ENCODE measurements at regions not wholly inside any gene's neighbourhood (a gene's known extent, or its start where the extent isn't known, plus 50 kb on each side); places are given as distances from the start of the nearest gene placed in this dataset.
"Not testable (repeated sequence)": the region's sequence is repeated elsewhere in the genome, so short reads cannot be mapped to it uniquely, and the experiment has no call there.

DNA sequence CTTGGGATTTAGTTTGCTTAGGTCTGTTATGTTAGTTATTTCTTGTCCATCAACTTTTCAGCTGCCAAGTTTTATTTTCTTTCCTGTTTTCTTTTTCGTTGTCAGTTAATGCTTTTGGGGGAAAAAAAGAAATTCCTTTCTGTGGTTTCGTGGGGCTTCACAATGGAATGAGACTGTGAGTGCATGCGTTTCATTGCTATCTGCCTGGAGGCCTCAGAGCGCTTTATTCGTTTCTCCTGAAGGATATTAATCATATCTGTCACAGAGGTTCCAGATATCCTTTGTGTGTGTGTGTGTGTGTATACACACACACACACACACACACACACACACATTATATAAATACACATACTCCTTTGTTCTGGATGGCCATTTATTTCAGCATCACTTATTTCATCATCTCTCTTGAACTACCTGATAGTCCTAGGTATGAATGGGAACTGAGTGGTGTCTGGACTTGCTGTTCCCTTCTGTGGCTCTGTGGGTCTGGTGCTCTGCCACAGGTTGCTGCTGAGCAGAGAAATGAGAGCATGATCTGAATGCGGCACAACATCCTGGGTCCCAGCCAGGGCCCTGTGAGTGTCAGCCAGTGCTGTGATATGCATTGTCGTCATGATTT is 66.9 kb upstream of the ADORA2B start:
- not testable (repeated sequence) for H3K36me3 ChIP-seq (ENCODE audit: low read length); H3K9me3 ChIP-seq (ENCODE audit: insufficient read depth, low read length); H3K4me2 ChIP-seq (ENCODE audit: low read depth, low read length, poor library complexity, severe bottlenecking); H3K9ac ChIP-seq (ENCODE audit: low read length); H3K27ac ChIP-seq (ENCODE audit: low read depth, low read length); H4K20me1 ChIP-seq (ENCODE audit: low read depth, low read length); H3F3A ChIP-seq (ENCODE audit: insufficient read depth); H3K9me2 ChIP-seq (replicated peaks; ENCODE audit: insufficient read depth, low read length); H3K79me2 ChIP-seq (ENCODE audit: insufficient read depth, low read length); H2AFZ ChIP-seq (ENCODE audit: low read depth, low read length, severe bottlenecking); H3K27me3 ChIP-seq (ENCODE audit: low read length); H3K4me3 ChIP-seq (ENCODE audit: insufficient read depth, low read length, poor library complexity, severe bottlenecking)

GRCh38 chr17:15882058-15882720 is 62.7 kb upstream of the ADORA2B start:
- H3K36me3 ChIP-seq (ENCODE audit: low read length): no peaks in the 10 kb centered on the region
- no peaks in the 10 kb centered on the region for H4K20me1 ChIP-seq (ENCODE audit: low read depth, low read length)
- no peak overlapping the region for H3K4me3 ChIP-seq (ENCODE audit: insufficient read depth, low read length, poor library complexity, severe bottlenecking)
- H3K79me2 ChIP-seq (ENCODE audit: insufficient read depth, low read length): no peaks in the 10 kb centered on the region
- H3K4me2 ChIP-seq (ENCODE audit: low read depth, low read length, poor library complexity, severe bottlenecking): no peak overlapping the region
- no peak overlapping the region for H3K27ac ChIP-seq (ENCODE audit: low read depth, low read length)
- H3K9ac ChIP-seq (ENCODE audit: low read length): no peak overlapping the region
- no peaks in the 10 kb centered on the region for H3K9me3 ChIP-seq (ENCODE audit: insufficient read depth, low read length)
- H2AFZ ChIP-seq (ENCODE audit: low read depth, low read length, severe bottlenecking): no peak overlapping the region
- no peaks in the 10 kb centered on the region for H3F3A ChIP-seq (ENCODE audit: insufficient read depth)
- H3K9me2 ChIP-seq (replicated peaks; ENCODE audit: insufficient read depth, low read length): no peaks in the 10 kb centered on the region
- no peak for TF ChIP-seq EZH2phosphoT487 (conservative IDR thresholded peaks at IDR 0.05; ENCODE audit: low read length)
- TF ChIP-seq, protein P1, sequence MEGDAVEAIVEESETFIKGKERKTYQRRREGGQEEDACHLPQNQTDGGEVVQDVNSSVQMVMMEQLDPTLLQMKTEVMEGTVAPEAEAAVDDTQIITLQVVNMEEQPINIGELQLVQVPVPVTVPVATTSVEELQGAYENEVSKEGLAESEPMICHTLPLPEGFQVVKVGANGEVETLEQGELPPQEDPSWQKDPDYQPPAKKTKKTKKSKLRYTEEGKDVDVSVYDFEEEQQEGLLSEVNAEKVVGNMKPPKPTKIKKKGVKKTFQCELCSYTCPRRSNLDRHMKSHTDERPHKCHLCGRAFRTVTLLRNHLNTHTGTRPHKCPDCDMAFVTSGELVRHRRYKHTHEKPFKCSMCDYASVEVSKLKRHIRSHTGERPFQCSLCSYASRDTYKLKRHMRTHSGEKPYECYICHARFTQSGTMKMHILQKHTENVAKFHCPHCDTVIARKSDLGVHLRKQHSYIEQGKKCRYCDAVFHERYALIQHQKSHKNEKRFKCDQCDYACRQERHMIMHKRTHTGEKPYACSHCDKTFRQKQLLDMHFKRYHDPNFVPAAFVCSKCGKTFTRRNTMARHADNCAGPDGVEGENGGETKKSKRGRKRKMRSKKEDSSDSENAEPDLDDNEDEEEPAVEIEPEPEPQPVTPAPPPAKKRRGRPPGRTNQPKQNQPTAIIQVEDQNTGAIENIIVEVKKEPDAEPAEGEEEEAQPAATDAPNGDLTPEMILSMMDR (IDR thresholded peaks at IDR 0.05; ENCODE audit: insufficient read depth, low read length, poor library complexity, severe bottlenecking): no peak
- no peaks in the 10 kb centered on the region for H3K27me3 ChIP-seq (ENCODE audit: low read length)

DNA sequence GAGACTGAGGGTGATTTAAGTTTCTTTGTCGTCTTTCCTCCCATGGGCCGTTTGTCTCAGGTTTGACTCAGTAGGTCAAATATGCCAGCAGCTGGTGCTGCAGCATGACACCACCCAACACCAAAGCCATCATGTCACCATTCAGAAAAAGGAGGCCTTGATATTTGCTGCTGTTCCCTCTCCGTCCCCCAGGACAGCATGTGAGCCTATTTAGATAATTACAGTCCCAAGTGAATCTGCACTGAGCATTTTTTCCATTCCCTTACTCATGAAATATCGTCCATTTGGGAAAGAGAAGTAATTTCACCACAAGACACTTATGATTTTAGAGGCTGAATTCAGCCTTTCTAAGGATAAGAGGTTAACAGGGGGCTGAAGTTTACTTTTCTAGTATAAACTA is 62.2 kb upstream of the ADORA2B start:
- no peaks in the 10 kb centered on the region for H3K9me3 ChIP-seq (ENCODE audit: insufficient read depth, low read length)
- no peaks in the 10 kb centered on the region for H3K27me3 ChIP-seq (ENCODE audit: low read length)
- H3F3A ChIP-seq (ENCODE audit: insufficient read depth): no peaks in the 10 kb centered on the region
- no peaks in the 10 kb centered on the region for H4K20me1 ChIP-seq (ENCODE audit: low read depth, low read length)
- no peak for TF ChIP-seq EZH2phosphoT487 (conservative IDR thresholded peaks at IDR 0.05; ENCODE audit: low read length)
- TF ChIP-seq, protein P1 (IDR thresholded peaks at IDR 0.05; ENCODE audit: insufficient read depth, low read length, poor library complexity, severe bottlenecking): no peak
- H3K79me2 ChIP-seq (ENCODE audit: insufficient read depth, low read length): no peaks in the 10 kb centered on the region
- no peak overlapping the region for H2AFZ ChIP-seq (ENCODE audit: low read depth, low read length, severe bottlenecking)
- no peak overlapping the region for H3K27ac ChIP-seq (ENCODE audit: low read depth, low read length)
- H3K4me3 ChIP-seq (ENCODE audit: insufficient read depth, low read length, poor library complexity, severe bottlenecking): no peak overlapping the region
- no peaks in the 10 kb centered on the region for H3K9me2 ChIP-seq (replicated peaks; ENCODE audit: insufficient read depth, low read length)
- H3K4me2 ChIP-seq (ENCODE audit: low read depth, low read length, poor library complexity, severe bottlenecking): no peak overlapping the region
- no peaks in the 10 kb centered on the region for H3K36me3 ChIP-seq (ENCODE audit: low read length)
- H3K9ac ChIP-seq (ENCODE audit: low read length): no peak overlapping the region

DNA sequence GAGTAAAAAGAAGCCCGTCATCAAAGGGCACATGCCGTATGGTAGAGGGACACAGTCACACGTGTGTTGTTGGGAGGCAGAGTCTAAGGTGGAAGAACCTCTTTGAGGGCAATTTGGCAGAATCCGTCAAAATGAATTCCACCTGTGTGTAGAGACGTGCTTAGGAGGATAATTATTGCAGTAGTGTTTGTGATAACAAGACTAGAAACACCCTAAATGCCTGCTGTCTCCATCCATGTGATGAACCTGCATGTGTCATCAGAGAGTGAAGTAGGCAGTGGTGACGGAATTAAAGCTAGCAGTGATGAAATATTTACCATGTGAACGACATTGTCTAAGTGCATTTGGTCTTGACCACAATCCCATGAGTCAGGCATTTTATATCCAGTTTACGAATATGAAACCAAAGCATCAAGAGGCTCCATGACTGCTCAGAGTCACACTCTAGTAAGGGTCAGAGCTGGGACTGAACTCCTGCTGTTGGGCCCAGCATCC is 61.3 kb upstream of the ADORA2B start:
- H3K4me2 ChIP-seq (ENCODE audit: low read depth, low read length, poor library complexity, severe bottlenecking): no peak overlapping the region
- no peak overlapping the region for H3K27ac ChIP-seq (ENCODE audit: low read depth, low read length)
- no peak overlapping the region for H2AFZ ChIP-seq (ENCODE audit: low read depth, low read length, severe bottlenecking)

More for the DNA sequence above, 61.3 kb upstream of the ADORA2B start:
- Histone ChIP-seq H3K36me3 (ENCODE audit: low read length) (no peaks in the 10 kb centered on the region), H3K9me3 (ENCODE audit: insufficient read depth, low read length) (no peaks in the 10 kb centered on the region), H4K20me1 (ENCODE audit: low read depth, low read length) (no peaks in the 10 kb centered on the region), H3F3A (ENCODE audit: insufficient read depth) (no peaks in the 10 kb centered on the region), H3K9ac (ENCODE audit: low read length) (no peak overlapping the region), H3K79me2 (ENCODE audit: insufficient read depth, low read length) (no peaks in the 10 kb centered on the region), H3K9me2 (replicated peaks; ENCODE audit: insufficient read depth, low read length) (no peaks in the 10 kb centered on the region), H3K4me3 (ENCODE audit: insufficient read depth, low read length, poor library complexity, severe bottlenecking) (no peak overlapping the region), H3K27me3 (ENCODE audit: low read length) (no peaks in the 10 kb centered on the region)
- TF ChIP-seq EZH2phosphoT487 (conservative IDR thresholded peaks at IDR 0.05; ENCODE audit: low read length): no peak
- TF ChIP-seq, protein P1 (IDR thresholded peaks at IDR 0.05; ENCODE audit: insufficient read depth, low read length, poor library complexity, severe bottlenecking): no peak
